ENCODE measurements at regions not wholly inside any gene's neighbourhood (a gene's known extent, or its start where the extent isn't known, plus 50 kb on each side); places are given as distances from the start of the nearest gene placed in this dataset.

GRCh38 chr1:234541286-234541975 is 62.5 kb upstream of the TARBP1 start:
- Mint-ChIP-seq H3K36me3 (ENCODE audit: insufficient read depth in 2 of 2) (no peaks in the 10 kb centered on the region), H3K4me3 (no peak overlapping the region)

GRCh38 chr1:234540404-234540762 is 61.4 kb upstream of the TARBP1 start:
- H3K4me3 Mint-ChIP-seq = no peak overlapping the region
- DNase-seq (no peak), ATAC-seq (replicated peaks in 1 of 2) (no peak)
- no peak overlapping the region for H3K27ac Mint-ChIP-seq
- H3K36me3 Mint-ChIP-seq (ENCODE audit: insufficient read depth in 2 of 2) = no peaks in the 10 kb centered on the region
- H3K9me3 Mint-ChIP-seq = no peaks in the 10 kb centered on the region
- peaks cover 32% of the 10 kb centered on the region for H3K4me1 Mint-ChIP-seq (ENCODE audit: low read depth)
- peaks cover 6% of the 10 kb centered on the region for H3K27me3 Mint-ChIP-seq (ENCODE audit: low read depth)

More at GRCh38 chr1:234541286-234541975, 62.5 kb upstream of the TARBP1 start:
- Mint-ChIP-seq H3K27me3 (ENCODE audit: low read depth) (peaks cover 6% of the 10 kb centered on the region), H3K4me1 (ENCODE audit: low read depth) (peaks cover 32% of the 10 kb centered on the region), H3K27ac (no peak overlapping the region), H3K9me3 (no peaks in the 10 kb centered on the region)
- DNase-seq (peak in 1 of 2 donors; percentile 15), ATAC-seq (replicated peaks in 1 of 2) (peak; percentile 63 to 71)

- Mint-ChIP-seq H3K4me3 (no peak overlapping the region), H3K27ac (no peak overlapping the region), H3K9me3 (no peaks in the 10 kb centered on the region), H3K36me3 (ENCODE audit: insufficient read depth in 2 of 2) (no peaks in the 10 kb centered on the region), H3K4me1 (ENCODE audit: low read depth) (peaks cover 31% of the 10 kb centered on the region), H3K27me3 (ENCODE audit: low read depth) (peaks cover 6% of the 10 kb centered on the region)
- no peak for ATAC-seq (replicated peaks in 1 of 2)
- no peak for DNase-seq
These were observed 60.9 kb upstream of the TARBP1 start for GRCh38 chr1:234539666-234540403.

GRCh38 chr1:234538930-234539649 is 60.1 kb upstream of the TARBP1 start:
- H3K4me1 Mint-ChIP-seq (ENCODE audit: low read depth) = peaks cover 23% of the 10 kb centered on the region
- no peak overlapping the region for H3K4me3 Mint-ChIP-seq
- no peaks in the 10 kb centered on the region for H3K9me3 Mint-ChIP-seq
- no peak for ATAC-seq (replicated peaks in 1 of 2)
- peaks cover 6% of the 10 kb centered on the region for H3K27me3 Mint-ChIP-seq (ENCODE audit: low read depth)
- no peak overlapping the region for H3K27ac Mint-ChIP-seq
- no peak for DNase-seq
- no peaks in the 10 kb centered on the region for H3K36me3 Mint-ChIP-seq (ENCODE audit: insufficient read depth in 2 of 2)

GRCh38 chr1:234538062-234538731 is 59.2 kb upstream of the TARBP1 start:
- no peaks in the 10 kb centered on the region for H3K9me3 Mint-ChIP-seq
- no peak overlapping the region for H3K27ac Mint-ChIP-seq
- H3K4me1 Mint-ChIP-seq (ENCODE audit: low read depth) = peaks cover 14% of the 10 kb centered on the region
- peaks cover 6% of the 10 kb centered on the region for H3K27me3 Mint-ChIP-seq (ENCODE audit: low read depth)
- no peaks in the 10 kb centered on the region for H3K36me3 Mint-ChIP-seq (ENCODE audit: insufficient read depth in 2 of 2)
- H3K4me3 Mint-ChIP-seq = no peak overlapping the region
- DNase-seq (no peak), ATAC-seq (replicated peaks in 1 of 2) (no peak)

- no peak overlapping the region for H3K4me3 Mint-ChIP-seq
- no peak overlapping the region for H3K27ac Mint-ChIP-seq
These were observed 58.3 kb upstream of the TARBP1 start for GRCh38 chr1:234537236-234537635.

GRCh38 chr1:234536741-234537140 is 57.8 kb upstream of the TARBP1 start:
- H3K27me3 Mint-ChIP-seq (ENCODE audit: low read depth) = no peaks in the 10 kb centered on the region
- no peaks in the 10 kb centered on the region for H3K36me3 Mint-ChIP-seq (ENCODE audit: insufficient read depth in 2 of 2)
- no peak overlapping the region for H3K27ac Mint-ChIP-seq
- H3K4me1 Mint-ChIP-seq (ENCODE audit: low read depth) = peaks cover 2% of the 10 kb centered on the region
- no peak for DNase-seq
- no peak for ATAC-seq (replicated peaks in 1 of 2)
- H3K9me3 Mint-ChIP-seq = no peaks in the 10 kb centered on the region
- no peak overlapping the region for H3K4me3 Mint-ChIP-seq

More at GRCh38 chr1:234537236-234537635, 58.3 kb upstream of the TARBP1 start:
- Mint-ChIP-seq H3K4me1 (ENCODE audit: low read depth) (peaks cover 7% of the 10 kb centered on the region), H3K27me3 (ENCODE audit: low read depth) (peaks cover under 1% of the 10 kb centered on the region), H3K36me3 (ENCODE audit: insufficient read depth in 2 of 2) (no peaks in the 10 kb centered on the region), H3K9me3 (no peaks in the 10 kb centered on the region)
- DNase-seq = no peak
- no peak for ATAC-seq (replicated peaks in 1 of 2)

- ATAC-seq (replicated peaks in 1 of 2) = no peak
- Mint-ChIP-seq H3K4me3 (no peak overlapping the region), H3K27ac (no peak overlapping the region), H3K27me3 (ENCODE audit: low read depth) (no peaks in the 10 kb centered on the region), H3K36me3 (ENCODE audit: insufficient read depth in 2 of 2) (no peaks in the 10 kb centered on the region), H3K9me3 (no peaks in the 10 kb centered on the region), H3K4me1 (ENCODE audit: low read depth) (no peaks in the 10 kb centered on the region)
- DNase-seq = no peak
These were observed 57.0 kb upstream of the TARBP1 start for GRCh38 chr1:234535763-234536515.

GRCh38 chr1:234535218-234535617 is 56.2 kb upstream of the TARBP1 start:
- ATAC-seq (replicated peaks in 1 of 2) = no peak
- peaks cover 5% of the 10 kb centered on the region for H3K27me3 Mint-ChIP-seq (ENCODE audit: low read depth)
- no peaks in the 10 kb centered on the region for H3K36me3 Mint-ChIP-seq (ENCODE audit: insufficient read depth in 2 of 2)
- no peak for DNase-seq
- no peak overlapping the region for H3K27ac Mint-ChIP-seq
- no peaks in the 10 kb centered on the region for H3K9me3 Mint-ChIP-seq
- no peak overlapping the region for H3K4me3 Mint-ChIP-seq
- no peaks in the 10 kb centered on the region for H3K4me1 Mint-ChIP-seq (ENCODE audit: low read depth)

- no peak overlapping the region for H3K27ac Mint-ChIP-seq
- H3K27me3 Mint-ChIP-seq (ENCODE audit: low read depth) = peaks cover 7% of the 10 kb centered on the region
- H3K4me3 Mint-ChIP-seq = no peak overlapping the region
- H3K36me3 Mint-ChIP-seq (ENCODE audit: insufficient read depth in 2 of 2) = no peaks in the 10 kb centered on the region
- H3K9me3 Mint-ChIP-seq = no peaks in the 10 kb centered on the region
- DNase-seq (no peak), ATAC-seq (replicated peaks in 1 of 2) (no peak)
- H3K4me1 Mint-ChIP-seq (ENCODE audit: low read depth) = peaks cover 8% of the 10 kb centered on the region
These were observed 55.2 kb upstream of the TARBP1 start for GRCh38 chr1:234533975-234534876.

- DNase-seq (no peak), ATAC-seq (replicated peaks in 1 of 2) (peak; percentile 34 to 35)
- Mint-ChIP-seq H3K27me3 (ENCODE audit: low read depth) (peaks cover 16% of the 10 kb centered on the region), H3K4me3 (no peak overlapping the region), H3K36me3 (ENCODE audit: insufficient read depth in 2 of 2) (no peaks in the 10 kb centered on the region), H3K4me1 (ENCODE audit: low read depth) (peaks cover 9% of the 10 kb centered on the region), H3K9me3 (no peaks in the 10 kb centered on the region), H3K27ac (no peak overlapping the region)
These were observed 54.3 kb upstream of the TARBP1 start for GRCh38 chr1:234533034-234533891.

All from activated T-cell treated with anti-CD3 and anti-CD28 coated beads, Interleukin-2, amount 50 U/mL, for 72 hours (primary cell).